Activated naive CD8-positive, alpha-beta T cell treated with anti-CD3 and anti-CD28 coated beads for 36 hours (primary cell): ENCODE measurements at regions not wholly inside any gene's neighbourhood (a gene's known extent, or its start where the extent isn't known, plus 50 kb on each side); places are given as distances from the start of the nearest gene placed in this dataset.

ENCODE experiments used
- DNase-seq: peaks from one replicate; pipeline ENCODE4 v3.0.0; 2021
- H3K27ac Mint-ChIP-seq: one replicate; pipeline ENCODE4 v1.8.0; 2022; ENCODE audit warnings: mild to moderate bottlenecking, moderate library complexity, mixed read lengths
- H3K27me3 Mint-ChIP-seq: one replicate; pipeline ENCODE4 v1.8.0; 2022; ENCODE audit warnings: mild to moderate bottlenecking, mixed read lengths
- H3K36me3 Mint-ChIP-seq: one replicate; pipeline ENCODE4 v1.8.0; 2021; ENCODE audit warnings: mild to moderate bottlenecking, mixed read lengths
- H3K4me1 Mint-ChIP-seq: one replicate; pipeline ENCODE4 v1.8.0; 2021; ENCODE audit warnings: mixed read lengths
- H3K4me3 Mint-ChIP-seq: one replicate; pipeline ENCODE4 v1.8.0; 2022; ENCODE audit warnings: mild to moderate bottlenecking, moderate library complexity, mixed read lengths
- H3K9me3 Mint-ChIP-seq: one replicate; pipeline ENCODE4 v1.8.0; 2022; ENCODE audit warnings: mixed read lengths

DNA sequence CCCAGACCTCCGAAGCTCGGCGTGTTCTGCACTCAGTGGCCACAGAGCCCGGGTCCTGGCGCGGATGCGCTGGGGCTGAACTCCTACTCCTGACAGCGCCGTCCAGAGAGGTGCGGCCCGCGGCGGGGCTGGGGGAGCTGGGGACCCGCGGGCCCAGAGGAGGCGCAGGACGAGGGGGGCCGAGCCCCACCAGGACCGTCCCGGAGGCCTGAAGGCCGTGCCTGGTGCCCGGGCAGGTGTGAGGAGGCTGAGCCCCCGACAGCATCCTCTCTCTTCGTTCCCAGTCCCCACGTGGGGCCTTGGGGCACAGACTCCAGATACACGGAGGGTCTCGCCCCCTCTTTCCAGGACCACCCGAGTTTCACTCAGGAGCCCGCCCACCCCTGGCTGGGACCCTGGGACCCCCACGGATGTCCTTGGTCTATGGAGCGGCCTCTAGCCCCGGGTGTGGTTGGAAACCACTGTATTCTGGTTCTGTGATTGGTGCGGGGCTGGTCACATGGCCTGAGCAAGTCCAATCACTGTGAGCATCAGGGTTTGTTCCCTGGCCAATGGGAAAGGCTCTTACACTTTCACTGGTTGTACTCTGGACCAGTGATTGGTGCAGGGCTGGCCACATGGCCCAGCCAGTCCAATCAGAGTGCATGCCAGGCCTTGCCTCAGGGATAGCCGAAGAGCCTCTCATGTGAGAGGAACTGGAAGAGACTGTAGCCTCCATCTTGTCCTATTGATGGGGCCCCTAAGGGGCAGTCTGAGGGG is 217.6 kb upstream of the SFSWAP start:
- no peaks in the 10 kb centered on the region for H3K4me1 Mint-ChIP-seq
- H3K27me3 Mint-ChIP-seq = no peaks in the 10 kb centered on the region
- no peak overlapping the region for H3K4me3 Mint-ChIP-seq
- H3K27ac Mint-ChIP-seq = no peak overlapping the region
- no peak for DNase-seq
- no peaks in the 10 kb centered on the region for H3K9me3 Mint-ChIP-seq
- H3K36me3 Mint-ChIP-seq = no peaks in the 10 kb centered on the region

DNA sequence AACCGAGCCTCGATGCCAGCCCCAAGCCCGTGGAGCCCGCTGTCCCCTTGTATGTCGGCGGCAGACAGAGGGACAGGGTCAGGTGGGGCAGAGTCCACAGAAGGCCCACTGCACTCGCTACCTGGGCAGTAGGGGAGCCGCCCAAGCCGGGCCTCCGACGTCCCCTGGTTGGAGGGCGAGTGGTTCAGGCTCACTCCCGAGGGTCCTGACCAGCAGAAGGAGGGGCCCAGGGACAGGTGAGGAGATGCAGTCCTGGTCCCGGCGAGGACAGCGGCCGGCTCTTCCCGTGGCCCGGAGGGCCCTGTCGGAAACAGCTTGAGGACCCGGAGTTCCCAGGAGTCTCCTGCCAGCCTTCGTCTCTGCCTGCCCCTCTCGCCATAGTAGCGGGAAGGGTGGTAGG is 216.7 kb upstream of the SFSWAP start:
- Mint-ChIP-seq H3K36me3 (no peaks in the 10 kb centered on the region), H3K27ac (no peak overlapping the region), H3K27me3 (no peaks in the 10 kb centered on the region), H3K4me1 (peaks cover 1% of the 10 kb centered on the region), H3K9me3 (no peaks in the 10 kb centered on the region), H3K4me3 (no peak overlapping the region)
- no peak for DNase-seq

DNA sequence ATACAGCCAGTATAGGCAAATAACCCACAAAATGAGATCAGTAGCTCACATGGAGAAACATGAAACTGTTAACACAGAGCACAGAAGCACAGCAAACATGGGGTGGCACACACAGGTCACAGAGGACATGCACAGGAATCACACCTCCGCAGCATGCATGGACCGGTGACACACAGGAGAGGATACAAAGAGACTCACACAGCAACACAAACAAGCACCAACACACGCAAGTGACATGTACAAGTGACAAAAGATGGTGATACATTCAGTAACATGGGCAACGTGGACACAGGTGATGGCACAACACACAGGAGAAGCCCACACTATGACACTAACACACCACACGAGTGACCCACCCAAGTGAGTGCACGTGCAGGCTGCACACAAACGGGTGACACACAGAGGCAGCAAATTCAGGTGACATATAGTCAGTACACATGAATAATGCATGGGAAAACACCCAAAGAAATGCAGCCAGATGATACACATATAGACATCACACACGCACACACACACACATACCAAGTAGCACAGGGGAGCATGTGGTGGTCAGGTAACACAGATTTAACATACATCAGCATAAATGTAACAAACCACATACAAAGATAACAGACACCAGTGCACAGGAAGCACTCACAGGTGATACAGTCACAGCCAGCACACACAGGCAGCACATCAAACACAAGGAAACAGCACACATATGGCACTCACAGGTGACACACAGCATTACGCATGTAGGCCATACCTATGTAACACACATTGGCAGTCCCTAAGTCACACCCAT is 216.0 kb upstream of the SFSWAP start:
- no peaks in the 10 kb centered on the region for H3K9me3 Mint-ChIP-seq
- H3K4me1 Mint-ChIP-seq = peaks cover 6% of the 10 kb centered on the region
- H3K4me3 Mint-ChIP-seq = no peak overlapping the region
- H3K27ac Mint-ChIP-seq = no peak overlapping the region
- H3K36me3 Mint-ChIP-seq = no peaks in the 10 kb centered on the region
- no peaks in the 10 kb centered on the region for H3K27me3 Mint-ChIP-seq
- DNase-seq = no peak

DNA sequence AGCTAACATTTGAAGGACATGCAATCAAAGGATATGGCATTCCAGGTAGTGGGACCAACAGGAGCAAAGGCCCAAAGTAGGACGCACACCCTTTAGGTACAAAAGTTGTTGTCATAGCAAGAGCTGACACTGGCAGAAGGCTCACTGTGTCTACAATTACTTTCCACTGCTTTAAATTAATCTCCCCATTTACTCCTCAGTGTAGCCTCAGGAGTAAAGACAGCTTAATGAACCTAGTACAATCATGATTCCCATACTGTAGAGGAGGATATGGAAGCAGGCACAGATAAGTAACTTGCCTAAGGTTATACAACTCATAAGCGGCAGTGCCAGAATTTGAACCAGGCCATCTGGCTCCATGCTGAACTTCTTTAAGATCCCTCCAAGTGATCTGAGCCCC is 212.9 kb upstream of the SFSWAP start:
- H3K4me3 Mint-ChIP-seq = no peak overlapping the region
- no peaks in the 10 kb centered on the region for H3K27me3 Mint-ChIP-seq
- DNase-seq = no peak
- peaks cover 8% of the 10 kb centered on the region for H3K4me1 Mint-ChIP-seq
- no peaks in the 10 kb centered on the region for H3K9me3 Mint-ChIP-seq
- H3K27ac Mint-ChIP-seq = no peak overlapping the region
- no peaks in the 10 kb centered on the region for H3K36me3 Mint-ChIP-seq

DNA sequence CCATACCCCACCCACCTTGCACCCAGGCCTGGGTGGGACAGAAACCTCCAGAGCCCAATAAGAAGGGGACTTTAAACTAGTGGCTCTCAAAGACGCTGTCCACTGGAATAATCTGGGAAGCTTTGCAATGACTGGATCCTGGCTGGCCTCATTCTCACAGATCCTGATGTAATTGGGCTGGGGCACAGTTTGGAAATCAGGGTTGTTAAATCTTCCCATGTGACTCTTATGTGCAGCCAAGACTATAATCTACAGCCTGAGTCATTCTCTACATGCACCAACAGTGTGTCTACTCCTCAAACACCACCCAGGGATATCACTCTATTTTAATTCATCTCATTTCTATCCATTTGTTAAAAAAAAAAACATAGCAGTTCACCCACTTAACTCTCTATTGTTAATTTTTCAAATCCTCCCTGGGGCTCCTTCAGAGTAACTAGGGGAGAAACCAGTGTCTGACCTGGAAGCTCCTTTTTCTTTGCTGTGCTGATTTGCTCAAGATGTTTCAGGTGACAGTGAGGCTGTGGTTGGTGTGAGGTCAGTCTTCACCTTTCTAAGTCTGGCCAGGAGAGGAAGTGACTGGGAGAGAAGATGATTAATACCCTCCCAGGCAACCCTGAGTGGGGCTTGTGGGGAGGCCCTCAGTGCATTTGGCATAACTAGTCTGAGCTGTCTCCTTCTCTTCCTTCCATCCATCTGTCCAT is 211.6 kb upstream of the SFSWAP start:
- Mint-ChIP-seq H3K9me3 (no peaks in the 10 kb centered on the region), H3K27ac (no peak overlapping the region), H3K36me3 (no peaks in the 10 kb centered on the region), H3K27me3 (peaks cover 2% of the 10 kb centered on the region), H3K4me3 (no peak overlapping the region), H3K4me1 (peaks cover 8% of the 10 kb centered on the region)
- DNase-seq = no peak

DNA sequence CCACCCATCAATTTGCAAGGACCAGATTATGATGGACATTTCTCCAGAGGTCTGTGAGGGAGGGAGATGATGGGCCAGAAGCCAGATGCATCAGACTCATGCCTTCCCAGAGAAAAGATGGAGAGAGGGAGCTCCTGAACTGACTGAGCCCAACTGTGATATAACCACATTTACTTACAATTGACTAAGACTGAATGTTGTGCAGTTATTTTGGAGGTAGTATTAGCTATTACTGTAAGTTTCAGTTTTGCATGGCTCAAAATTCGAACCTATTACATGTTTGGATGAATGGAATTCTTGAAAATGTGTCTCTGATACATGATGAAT is 211.1 kb upstream of the SFSWAP start:
- no peaks in the 10 kb centered on the region for H3K9me3 Mint-ChIP-seq
- H3K36me3 Mint-ChIP-seq = no peaks in the 10 kb centered on the region
- peaks cover 8% of the 10 kb centered on the region for H3K4me1 Mint-ChIP-seq
- H3K27ac Mint-ChIP-seq = no peak overlapping the region
- DNase-seq = no peak
- H3K27me3 Mint-ChIP-seq = peaks cover 6% of the 10 kb centered on the region
- no peak overlapping the region for H3K4me3 Mint-ChIP-seq

DNA sequence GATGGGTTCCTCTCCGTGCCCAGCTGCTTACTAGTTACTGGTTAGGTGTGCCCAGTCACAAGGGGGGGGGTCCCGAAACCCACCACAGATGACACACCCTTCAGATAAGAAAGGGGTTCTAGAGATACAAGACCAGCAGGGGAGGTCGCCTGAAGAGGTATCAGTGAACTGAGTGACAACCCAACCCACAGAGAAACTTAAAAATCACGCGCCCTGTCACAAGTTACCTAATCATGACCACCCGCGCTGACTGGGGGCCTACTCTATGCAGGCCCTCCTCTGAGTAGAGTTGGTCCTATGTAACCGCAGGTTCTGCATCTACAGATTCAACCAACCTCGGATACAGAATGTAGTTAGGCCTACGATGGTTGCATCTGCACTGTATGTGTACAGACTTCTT is 210.3 kb upstream of the SFSWAP start:
- no peaks in the 10 kb centered on the region for H3K36me3 Mint-ChIP-seq
- H3K27ac Mint-ChIP-seq = no peak overlapping the region
- H3K4me3 Mint-ChIP-seq = no peak overlapping the region
- no peaks in the 10 kb centered on the region for H3K9me3 Mint-ChIP-seq
- peaks cover 8% of the 10 kb centered on the region for H3K4me1 Mint-ChIP-seq
- no peak for DNase-seq
- H3K27me3 Mint-ChIP-seq = peaks cover 6% of the 10 kb centered on the region

DNA sequence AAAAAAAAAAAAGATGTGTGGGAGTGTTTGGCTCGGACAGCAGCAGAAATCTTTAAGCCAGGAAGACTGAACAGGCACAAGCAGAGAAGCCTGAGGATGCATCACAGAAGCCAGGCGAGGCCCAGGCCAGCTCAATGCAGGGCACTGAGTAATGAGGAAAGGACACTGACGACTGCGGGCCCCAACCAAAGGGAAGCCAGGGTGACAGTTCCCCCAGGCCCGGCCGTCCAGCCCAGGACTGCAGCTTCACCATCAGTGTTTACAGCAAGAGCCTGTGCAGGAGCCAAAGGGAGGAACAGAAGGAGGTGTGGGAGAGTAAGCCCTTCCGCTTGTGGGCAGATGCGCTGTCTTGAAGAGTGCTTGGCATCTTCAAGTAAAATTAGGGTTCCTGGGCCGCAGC is 205.3 kb upstream of the SFSWAP start:
- Mint-ChIP-seq H3K9me3 (no peaks in the 10 kb centered on the region), H3K4me1 (peaks cover 4% of the 10 kb centered on the region)

DNA sequence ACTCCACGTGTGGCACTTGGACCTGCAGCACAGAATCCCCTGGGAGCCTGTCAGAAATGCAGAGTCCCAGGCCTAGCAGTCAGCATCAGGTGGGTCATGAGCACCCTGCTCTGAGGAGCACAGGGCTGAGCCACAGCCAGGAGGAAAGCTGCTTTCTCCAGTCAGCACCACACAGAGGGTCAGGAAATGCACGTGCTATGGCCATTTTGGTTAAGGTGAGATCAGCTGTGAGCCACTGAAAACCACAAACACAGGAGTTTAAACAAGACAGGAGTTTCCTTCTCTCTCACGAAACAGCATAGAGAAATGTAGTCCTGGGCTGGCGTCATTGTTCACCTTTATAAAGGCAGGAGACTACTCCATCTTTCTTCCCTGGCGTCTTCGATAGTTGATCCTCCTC is 204.5 kb upstream of the SFSWAP start:
- peaks cover 6% of the 10 kb centered on the region for H3K27me3 Mint-ChIP-seq
- H3K4me1 Mint-ChIP-seq = peaks cover 11% of the 10 kb centered on the region
- no peak overlapping the region for H3K27ac Mint-ChIP-seq
- H3K36me3 Mint-ChIP-seq = no peaks in the 10 kb centered on the region
- H3K9me3 Mint-ChIP-seq = no peaks in the 10 kb centered on the region
- H3K4me3 Mint-ChIP-seq = no peak overlapping the region
- DNase-seq = no peak

More for the DNA sequence above, 205.3 kb upstream of the SFSWAP start:
- no peak overlapping the region for H3K27ac Mint-ChIP-seq
- no peak for DNase-seq
- peaks cover 6% of the 10 kb centered on the region for H3K27me3 Mint-ChIP-seq
- H3K4me3 Mint-ChIP-seq = no peak overlapping the region
- H3K36me3 Mint-ChIP-seq = no peaks in the 10 kb centered on the region

DNA sequence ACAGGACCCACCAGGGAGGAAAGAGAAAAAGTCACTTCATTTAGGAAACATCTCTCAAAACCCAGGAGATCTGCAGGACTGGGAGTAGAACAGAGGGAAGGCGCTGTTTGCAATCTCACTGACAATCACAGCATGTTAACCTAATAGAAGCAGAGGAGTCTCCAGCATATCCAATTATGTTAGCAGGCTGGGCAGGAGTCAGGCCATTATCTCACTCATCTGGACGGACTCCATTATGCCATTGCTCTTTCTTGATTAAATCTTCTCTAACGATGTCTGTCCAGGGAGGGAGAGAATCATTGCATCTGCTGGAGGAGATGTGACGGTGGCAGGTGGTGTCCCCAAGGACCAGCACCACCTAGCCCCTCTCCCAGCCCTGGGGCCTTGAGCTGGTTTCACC is 203.8 kb upstream of the SFSWAP start:
- Mint-ChIP-seq H3K4me3 (no peak overlapping the region), H3K27ac (no peak overlapping the region), H3K36me3 (no peaks in the 10 kb centered on the region), H3K9me3 (no peaks in the 10 kb centered on the region), H3K4me1 (peaks cover 15% of the 10 kb centered on the region), H3K27me3 (peaks cover 6% of the 10 kb centered on the region)
- no peak for DNase-seq

DNA sequence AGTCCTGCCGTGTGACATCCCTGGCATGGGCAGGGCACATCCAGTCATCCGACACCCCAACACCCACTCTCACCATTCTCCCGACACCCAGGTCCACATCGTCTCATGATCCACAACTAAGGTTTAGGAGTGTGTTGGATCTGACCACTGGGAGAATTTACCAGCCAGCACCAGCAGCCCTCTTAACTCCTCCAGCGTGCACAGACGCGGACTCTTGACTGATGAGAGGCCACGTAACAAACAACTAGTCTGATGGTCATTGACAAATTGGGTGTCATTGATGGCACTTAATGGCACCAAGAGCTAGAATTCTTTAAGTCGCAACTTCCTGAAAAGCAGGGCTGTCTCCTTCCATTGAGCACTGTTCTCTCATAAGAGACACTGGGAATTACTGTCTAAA is 203.0 kb upstream of the SFSWAP start:
- Mint-ChIP-seq H3K36me3 (no peaks in the 10 kb centered on the region), H3K9me3 (no peaks in the 10 kb centered on the region), H3K4me1 (peaks cover 15% of the 10 kb centered on the region), H3K4me3 (no peak overlapping the region), H3K27me3 (peaks cover 6% of the 10 kb centered on the region), H3K27ac (no peak overlapping the region)
- no peak for DNase-seq

DNA sequence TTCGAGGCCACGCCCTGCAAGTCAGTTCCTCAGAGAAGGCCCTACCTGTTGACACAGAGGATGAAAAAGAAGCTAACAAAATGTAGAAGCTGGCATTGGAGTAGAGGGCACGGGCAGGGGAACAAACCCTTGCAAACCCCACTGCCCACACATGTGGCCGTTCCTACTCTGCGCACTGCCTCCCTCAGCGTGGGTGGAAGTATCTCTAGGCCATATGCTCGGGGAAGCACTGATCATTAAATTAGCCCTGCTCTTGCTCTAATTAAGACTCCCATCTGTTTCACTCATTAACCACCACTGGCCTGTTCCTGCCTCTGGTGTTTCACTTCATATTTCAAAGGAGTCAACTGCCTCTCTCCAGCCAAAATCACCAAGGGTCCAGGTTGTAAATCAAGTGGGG is 201.2 kb upstream of the SFSWAP start:
- no peaks in the 10 kb centered on the region for H3K9me3 Mint-ChIP-seq

DNA sequence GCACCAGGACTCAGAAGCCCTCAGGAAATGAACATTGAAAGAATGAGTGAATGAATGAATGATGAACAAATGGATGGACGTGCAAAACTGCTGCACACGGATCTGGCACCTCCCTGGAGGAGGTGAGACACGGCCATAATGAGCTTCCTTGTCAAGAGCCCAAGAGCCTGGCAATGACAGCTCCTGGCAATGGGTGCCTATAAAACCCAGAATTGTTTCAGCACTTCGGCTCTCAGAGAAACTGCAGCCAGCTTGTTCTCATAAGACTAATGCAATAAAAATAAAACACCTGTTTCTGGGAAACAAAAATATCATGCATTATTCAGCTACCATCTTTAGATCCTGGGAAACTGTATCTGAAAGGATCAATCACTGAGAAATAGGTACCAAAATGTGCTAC is 200.5 kb upstream of the SFSWAP start:
- Mint-ChIP-seq H3K4me1 (peaks cover 15% of the 10 kb centered on the region), H3K36me3 (no peaks in the 10 kb centered on the region), H3K27ac (no peak overlapping the region), H3K27me3 (no peaks in the 10 kb centered on the region), H3K4me3 (no peak overlapping the region), H3K9me3 (no peaks in the 10 kb centered on the region)
- DNase-seq = no peak

More for the DNA sequence above, 201.2 kb upstream of the SFSWAP start:
- Mint-ChIP-seq H3K4me1 (peaks cover 15% of the 10 kb centered on the region), H3K27me3 (peaks cover under 1% of the 10 kb centered on the region), H3K4me3 (no peak overlapping the region), H3K36me3 (no peaks in the 10 kb centered on the region), H3K27ac (no peak overlapping the region)
- no peak for DNase-seq

DNA sequence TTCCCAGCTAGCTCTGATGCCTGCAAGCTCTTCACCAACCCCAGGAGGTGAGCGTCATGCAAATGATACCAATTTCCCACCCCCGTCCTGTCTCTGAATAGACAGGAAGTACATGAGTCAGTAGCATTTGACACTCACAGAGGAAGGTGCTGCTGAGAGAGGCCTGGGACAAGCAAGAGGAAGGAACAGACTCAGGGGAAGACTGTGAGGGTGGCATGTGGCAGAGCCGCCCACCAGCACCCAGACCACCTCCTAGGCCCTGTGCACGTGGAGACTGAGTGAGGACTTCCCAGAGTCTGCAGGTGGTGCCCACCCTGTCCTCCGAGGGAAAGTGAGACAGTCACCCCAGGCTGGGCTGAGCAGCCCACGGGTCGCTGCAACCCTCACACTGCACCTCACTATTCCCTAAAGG is 199.5 kb upstream of the SFSWAP start:
- no peak overlapping the region for H3K4me3 Mint-ChIP-seq
- H3K27me3 Mint-ChIP-seq = no peaks in the 10 kb centered on the region
- peak overlapping the region; percentile 65 for H3K27ac Mint-ChIP-seq
- H3K9me3 Mint-ChIP-seq = peaks cover 5% of the 10 kb centered on the region
- H3K4me1 Mint-ChIP-seq = peaks cover 14% of the 10 kb centered on the region
- no peaks in the 10 kb centered on the region for H3K36me3 Mint-ChIP-seq
- DNase-seq = peak; percentile 56

DNA sequence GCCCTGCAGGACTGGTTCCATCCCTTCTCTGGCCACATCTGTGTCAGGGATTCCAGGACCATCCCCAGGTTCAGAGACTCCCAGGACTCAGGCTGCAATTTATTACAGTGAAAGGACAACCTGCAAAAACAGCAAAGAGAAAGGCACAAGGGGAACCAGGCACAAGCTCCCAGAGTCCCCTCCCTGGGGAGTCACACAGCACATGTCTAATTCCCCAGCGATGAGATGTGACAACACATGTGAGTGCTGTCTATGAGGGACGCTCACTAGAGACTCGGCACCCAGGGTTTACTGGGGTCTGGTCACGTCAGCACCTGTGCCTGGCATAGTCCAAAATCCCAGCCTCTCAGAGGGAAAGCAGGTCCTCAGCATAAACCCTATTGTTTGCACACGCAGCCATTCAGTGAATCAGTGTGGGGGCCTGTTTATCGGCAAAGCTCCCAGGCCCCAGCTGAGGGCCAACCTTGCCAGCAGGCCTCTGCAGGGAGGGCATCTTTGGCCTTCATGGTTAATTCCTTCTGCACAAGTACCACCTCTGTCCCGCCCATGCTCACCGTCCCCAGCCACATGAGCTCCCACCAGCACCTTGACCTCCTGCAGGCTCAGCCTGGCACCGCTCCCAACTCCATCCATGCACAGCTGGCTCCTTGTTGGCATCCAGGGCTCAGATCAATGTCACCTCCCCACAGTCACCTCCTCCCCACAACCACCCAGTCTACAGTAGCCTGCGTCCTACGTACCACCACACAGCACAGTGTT is 198.9 kb upstream of the SFSWAP start:
- DNase-seq = no peak
- Mint-ChIP-seq H3K4me3 (no peak overlapping the region), H3K36me3 (no peaks in the 10 kb centered on the region), H3K4me1 (peaks cover 11% of the 10 kb centered on the region), H3K27me3 (no peaks in the 10 kb centered on the region), H3K27ac (peak overlapping the region; percentile 65), H3K9me3 (peaks cover 7% of the 10 kb centered on the region)
